ENCODE measurements at regions not wholly inside any gene's neighbourhood (a gene's known extent, or its start where the extent isn't known, plus 50 kb on each side); places are given as distances from the start of the nearest gene placed in this dataset.

GRCh38 chr18:27674411-27674810 is 489.3 kb upstream of the CHST9 start:
- Histone ChIP-seq H3K27me3 (no peaks in the 10 kb centered on the region), H3K9me3 (no peaks in the 10 kb centered on the region), H3K36me3 (no peaks in the 10 kb centered on the region), H3K4me1 (no peaks in the 10 kb centered on the region), H3K4me3 (no peak overlapping the region), H3K27ac (no peak overlapping the region)
- ATAC-seq (no peak), DNase-seq (no peak)
- TF ChIP-seq, protein P1, sequence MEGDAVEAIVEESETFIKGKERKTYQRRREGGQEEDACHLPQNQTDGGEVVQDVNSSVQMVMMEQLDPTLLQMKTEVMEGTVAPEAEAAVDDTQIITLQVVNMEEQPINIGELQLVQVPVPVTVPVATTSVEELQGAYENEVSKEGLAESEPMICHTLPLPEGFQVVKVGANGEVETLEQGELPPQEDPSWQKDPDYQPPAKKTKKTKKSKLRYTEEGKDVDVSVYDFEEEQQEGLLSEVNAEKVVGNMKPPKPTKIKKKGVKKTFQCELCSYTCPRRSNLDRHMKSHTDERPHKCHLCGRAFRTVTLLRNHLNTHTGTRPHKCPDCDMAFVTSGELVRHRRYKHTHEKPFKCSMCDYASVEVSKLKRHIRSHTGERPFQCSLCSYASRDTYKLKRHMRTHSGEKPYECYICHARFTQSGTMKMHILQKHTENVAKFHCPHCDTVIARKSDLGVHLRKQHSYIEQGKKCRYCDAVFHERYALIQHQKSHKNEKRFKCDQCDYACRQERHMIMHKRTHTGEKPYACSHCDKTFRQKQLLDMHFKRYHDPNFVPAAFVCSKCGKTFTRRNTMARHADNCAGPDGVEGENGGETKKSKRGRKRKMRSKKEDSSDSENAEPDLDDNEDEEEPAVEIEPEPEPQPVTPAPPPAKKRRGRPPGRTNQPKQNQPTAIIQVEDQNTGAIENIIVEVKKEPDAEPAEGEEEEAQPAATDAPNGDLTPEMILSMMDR (IDR thresholded peaks at IDR 0.05), result no peak
- no peak for TF ChIP-seq POLR2A (IDR thresholded peaks at IDR 0.05)
- intact Hi-C loops (cut with DNase I), result no loop called here
- WGBS, 4 donors, result 68 to 86% (median 85%) methylated on average over 3 of the region's 3 CpGs

DNA sequence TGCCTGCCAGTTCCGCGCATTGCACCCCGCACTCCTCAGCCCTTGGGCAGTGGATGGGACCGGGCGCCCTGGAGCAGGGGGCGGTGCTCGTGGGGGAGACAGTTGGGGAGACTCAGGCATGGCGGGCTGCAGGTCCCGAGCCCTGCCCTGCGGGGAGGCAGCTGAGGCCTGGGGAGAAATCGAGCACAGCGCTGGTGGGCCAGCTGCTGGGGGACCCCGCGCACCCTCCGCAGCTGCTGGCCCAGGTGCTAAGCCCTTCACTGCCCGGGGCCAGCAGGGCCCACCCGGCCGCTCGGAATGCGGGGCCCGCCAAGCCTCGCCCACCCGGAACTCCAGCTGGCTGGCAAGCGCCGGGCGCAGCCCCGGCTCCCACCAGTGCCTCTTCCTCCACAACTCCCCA is 488.8 kb upstream of the CHST9 start:
- no peak overlapping the region for H3K4me3 ChIP-seq
- H3K27me3 ChIP-seq, result no peaks in the 10 kb centered on the region
- TF ChIP-seq, protein P1 (IDR thresholded peaks at IDR 0.05), result no peak
- no peak for TF ChIP-seq POLR2A (IDR thresholded peaks at IDR 0.05)
- no peaks in the 10 kb centered on the region for H3K9me3 ChIP-seq
- no peak overlapping the region for H3K27ac ChIP-seq
- intact Hi-C loops (cut with DNase I), result no loop called here
- H3K36me3 ChIP-seq, result no peaks in the 10 kb centered on the region
- no peaks in the 10 kb centered on the region for H3K4me1 ChIP-seq
- ATAC-seq, result no peak
- peak in 1 of 5 donors; percentile 46 for DNase-seq
- 95 to 98% (median 96%) methylated on average over 18 to 27 of the region's 27 CpGs for WGBS, 4 donors

- Histone ChIP-seq H3K36me3 (no peaks in the 10 kb centered on the region), H3K4me3 (no peak overlapping the region), H3K9me3 (no peaks in the 10 kb centered on the region), H3K27ac (no peak overlapping the region), H3K4me1 (peaks cover 0 to 6% (median 0%) of the 10 kb centered on the region in 12 donors), H3K27me3 (no peaks in the 10 kb centered on the region)
- DNase-seq, result no peak
- WGBS, 4 donors, result 87 to 95% (median 93%) methylated on average over 1 of the region's 1 CpG
- ATAC-seq, result no peak
- intact Hi-C loops (cut with DNase I), result no loop called here
- no peak for TF ChIP-seq POLR2A (IDR thresholded peaks at IDR 0.05)
- TF ChIP-seq, protein P1 (IDR thresholded peaks at IDR 0.05), result no peak
These were observed 483.1 kb upstream of the CHST9 start for GRCh38 chr18:27668158-27668557.

GRCh38 chr18:27667064-27667463 is 482.0 kb upstream of the CHST9 start:
- Histone ChIP-seq H3K36me3 (no peaks in the 10 kb centered on the region), H3K27me3 (no peaks in the 10 kb centered on the region), H3K4me1 (peaks cover 0 to 6% (median 0%) of the 10 kb centered on the region in 12 donors), H3K4me3 (no peak overlapping the region), H3K9me3 (no peaks in the 10 kb centered on the region), H3K27ac (no peak overlapping the region)
- ATAC-seq, result no peak
- intact Hi-C loops (cut with DNase I), result no loop called here
- TF ChIP-seq POLR2A (IDR thresholded peaks at IDR 0.05), result no peak
- TF ChIP-seq, protein P1 (IDR thresholded peaks at IDR 0.05), result no peak
- WGBS, 4 donors, result 34 to 51% (median 47%) methylated on average over 6 of the region's 6 CpGs
- no peak for DNase-seq
